Loucy (cell line): ENCODE measurements at regions not wholly inside any gene's neighbourhood (a gene's known extent, or its start where the extent isn't known, plus 50 kb on each side); places are given as distances from the start of the nearest gene placed in this dataset.

ENCODE experiments used
- CTCF ChIP-seq: fragments of 200-600 bp; sonication (generic); conservative IDR thresholded peaks from 2 replicates; pipeline ENCODE4 v1.5.1; 2014; ENCODE audit warnings: mild to moderate bottlenecking, antibody characterized with exemption, low read length
- EZH2phosphoT487 ChIP-seq: fragments of 200-600 bp; IDR thresholded peaks from 2 replicates; pipeline ENCODE4 v1.6.1; 2018; ENCODE audit warnings: antibody characterized with exemption, mild to moderate bottlenecking, moderate library complexity, borderline replicate concordance

GRCh38 chr11:90525962-90526361 lies 303.1 kb upstream of the CHORDC1 start:
- no peak for TF ChIP-seq CTCF
- TF ChIP-seq EZH2phosphoT487 = no peak
